ENCODE measurements at regions not wholly inside any gene's neighbourhood (a gene's known extent, or its start where the extent isn't known, plus 50 kb on each side); places are given as distances from the start of the nearest gene placed in this dataset.
"Not testable (repeated sequence)": the region's sequence is repeated elsewhere in the genome, so short reads cannot be mapped to it uniquely, and the experiment has no call there.

DNA sequence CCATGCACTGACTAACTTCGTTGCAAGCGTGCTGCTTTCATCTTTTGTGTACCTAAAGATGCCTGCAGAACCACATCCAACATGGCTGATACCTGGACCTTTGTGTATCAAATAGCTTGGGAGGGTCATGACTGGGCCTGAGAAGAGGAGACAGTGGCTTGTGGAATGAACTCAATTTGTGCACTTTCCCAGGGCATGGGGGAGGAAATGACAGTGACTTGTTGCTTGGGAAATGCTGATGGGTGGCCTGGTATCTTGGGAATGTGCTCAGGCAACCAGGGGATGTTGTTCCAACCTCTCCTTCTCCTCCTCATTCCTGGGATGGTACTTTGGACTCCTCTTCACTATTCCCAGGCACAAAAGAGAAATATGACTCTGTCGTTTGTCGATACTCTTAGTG, 70.7 kb upstream of the ZNG1B start:
- not testable (repeated sequence) for TF ChIP-seq POLR2AphosphoS5, POLR2A (IDR thresholded peaks at IDR 0.05; ENCODE audit: low read depth, low read length)

Data from GM12892 (cell line).